SK-N-SH (cell line): ENCODE measurements at regions not wholly inside any gene's neighbourhood (a gene's known extent, or its start where the extent isn't known, plus 50 kb on each side); places are given as distances from the start of the nearest gene placed in this dataset.

Experiments used
- CTCF ChIA-PET: fragments of 300-600, 350-600 bp; formaldehyde crosslinking; extraction: SDS; loops from one replicate; lab custom pipeline; 2021; lab: Yijun Ruan, JAX
- POLR2A ChIA-PET: fragments of 350-600 bp; sonication (Branson Sonifier 250); formaldehyde crosslinking; extraction: SDS; loops from one replicate; lab custom pipeline; 2020; ENCODE audit warnings: antibody characterized with exemption, inconsistent platforms; lab: Yijun Ruan, JAX
- DNase-seq: peaks from one replicate; pipeline ENCODE4 v3.0.0; 2012
- H2AFZ ChIP-seq: fragments of 200-600 bp; sonication (generic); 2 replicates; pipeline ENCODE4 v1.8.1; 2016; ENCODE audit warnings: antibody characterized with exemption, mild to moderate bottlenecking, low read depth
- H3F3A ChIP-seq: fragments of 200-600 bp; sonication (generic); replicated peaks from 2 replicates; pipeline ENCODE3; 2016; ENCODE audit warnings: antibody characterized with exemption, mild to moderate bottlenecking; ENCODE audit not compliant: insufficient read depth
- H3K27ac ChIP-seq, 2 experiments: fragments of 200-500 bp in 1 of 2; fragments of 200-600 bp in 1 of 2; sonication (Bioruptor generic) in 1 of 2; sonication (generic), shearing (Covaris generic) in 1 of 2; 2 replicates each; pipeline versions ENCODE4 v1.5.1 to v1.6.1; 2014 to 2016; ENCODE audit warnings: low read depth in 2 of 2, inconsistent platforms in 1 of 2, low read length in 1 of 2, mild to moderate bottlenecking in 1 of 2, mixed read lengths in 1 of 2
- H3K27me3 ChIP-seq: fragments of 200-600 bp; sonication (generic), shearing (Covaris generic); 2 replicates; pipeline ENCODE4 v1.6.1; 2016; ENCODE audit warnings: mixed run types; ENCODE audit not compliant: insufficient read depth
- H3K36me3 ChIP-seq, 2 experiments: fragments of 200-500 bp in 1 of 2; fragments of 200-600 bp in 1 of 2; sonication (Bioruptor generic) in 1 of 2; sonication (generic) in 1 of 2; replicated peaks in 1 of 2; 2 replicates each; pipeline versions ENCODE3 to v1.5.1; 2014 to 2016; ENCODE audit warnings: low read length in 1 of 2, mild to moderate bottlenecking in 1 of 2; ENCODE audit not compliant: insufficient read depth in 2 of 2, control insufficient read depth in 1 of 2
- H3K4me1 ChIP-seq, 2 experiments: fragments of 200-500 bp in 1 of 2; fragments of 200-600 bp in 1 of 2; sonication (Bioruptor generic) in 1 of 2; sonication (generic), shearing (Covaris generic) in 1 of 2; 2 replicates each; pipeline versions ENCODE4 v1.5.1 to v1.6.1; 2014 to 2016; ENCODE audit warnings: low read depth in 1 of 2, low read length in 1 of 2, mixed run types in 1 of 2; ENCODE audit not compliant: insufficient read depth in 2 of 2, control insufficient read depth in 1 of 2
- H3K4me2 ChIP-seq: fragments of 200-600 bp; sonication (generic), shearing (Covaris generic); 2 replicates; pipeline ENCODE4 v1.6.1; 2017; ENCODE audit warnings: mixed run types
- H3K4me3 ChIP-seq, 2 experiments: fragments of 200-500 bp in 1 of 2; fragments of 200-600 bp in 1 of 2; sonication (Bioruptor generic) in 1 of 2; sonication (generic), shearing (Covaris generic) in 1 of 2; 2 replicates each; pipeline versions ENCODE4 v1.5.1 to v1.8.1; 2014 to 2016; ENCODE audit warnings: low read depth in 2 of 2, inconsistent platforms in 1 of 2, low read length in 1 of 2, mild to moderate bottlenecking in 1 of 2, mixed read lengths in 1 of 2, moderate library complexity in 1 of 2
- H3K79me2 ChIP-seq: fragments of 200-600 bp; sonication (generic); 2 replicates; pipeline ENCODE4 v1.8.1; 2017; ENCODE audit warnings: mild to moderate bottlenecking; ENCODE audit not compliant: insufficient read depth
- H3K9ac ChIP-seq: fragments of 200-600 bp; sonication (generic); 2 replicates; pipeline ENCODE4 v1.6.1; 2017; ENCODE audit warnings: mixed run types
- H3K9me2 ChIP-seq: fragments of 200-600 bp; sonication (generic); 2 replicates; pipeline ENCODE4 v1.6.1; 2017; ENCODE audit warnings: mixed run types
- H3K9me3 ChIP-seq: fragments of 200-600 bp; sonication (generic); 2 replicates; pipeline ENCODE4 v1.6.1; 2017; ENCODE audit warnings: mixed run types, mild to moderate bottlenecking, moderate library complexity
- H4K20me1 ChIP-seq: fragments of 200-600 bp; sonication (generic); 2 replicates; pipeline ENCODE4 v1.6.1; 2017; ENCODE audit warnings: mild to moderate bottlenecking, mixed run types; ENCODE audit not compliant: insufficient read depth
- CHD2 ChIP-seq: fragments of 150-350 bp; IDR thresholded peaks from 2 replicates; pipeline ENCODE4 v1.6.1; 2018; ENCODE audit warnings: low read length; ENCODE audit not compliant: partially characterized antibody
- CTCF ChIP-seq: fragments of 200-600 bp; sonication (generic); IDR thresholded peaks from 2 replicates; pipeline ENCODE4 v1.6.1; 2017; ENCODE audit warnings: antibody characterized with exemption, mild to moderate bottlenecking, moderate library complexity
- ELF1 ChIP-seq: IDR thresholded peaks from 2 replicates; pipeline ENCODE4 v1.4.0; 2012
- EZH2phosphoT487 ChIP-seq: fragments of 200-600 bp; sonication (generic); IDR thresholded peaks from 2 replicates; pipeline ENCODE4 v1.6.1; 2017; ENCODE audit warnings: low read depth, mixed run types, mild to moderate bottlenecking, antibody characterized with exemption, moderate library complexity, borderline replicate concordance
- FOSL2 ChIP-seq: IDR thresholded peaks from 2 replicates; pipeline ENCODE4 v1.4.0; 2012; ENCODE audit warnings: low read depth, mild to moderate bottlenecking, moderate library complexity, borderline replicate concordance
- GABPA ChIP-seq: IDR thresholded peaks from 2 replicates; pipeline ENCODE4 v1.4.0; 2012; ENCODE audit warnings: low read depth, mild to moderate bottlenecking
- IRF3 ChIP-seq: fragments of 150-350 bp; IDR thresholded peaks from 2 replicates; pipeline ENCODE4 v1.6.1; 2016; ENCODE audit warnings: mild to moderate bottlenecking, low read depth, low read length
- MAX ChIP-seq: IDR thresholded peaks from 2 replicates; pipeline ENCODE4 v1.4.0; 2012; ENCODE audit warnings: low read depth
- MEF2A ChIP-seq: IDR thresholded peaks from 2 replicates; pipeline ENCODE4 v1.4.0; 2012; ENCODE audit warnings: low read depth, borderline replicate concordance
- MXI1 ChIP-seq: IDR thresholded peaks from 2 replicates; pipeline ENCODE4 v1.6.1; 2012; ENCODE audit warnings: mild to moderate bottlenecking, low read depth, low read length, improper control_type of control experiment
- NFIC ChIP-seq: IDR thresholded peaks from 2 replicates; pipeline ENCODE4 v1.4.0; 2012; ENCODE audit warnings: borderline replicate concordance
- NRF1 ChIP-seq: IDR thresholded peaks from 2 replicates; pipeline ENCODE4 v1.6.1; 2012; ENCODE audit warnings: low read depth, mild to moderate bottlenecking, low read length
- RAD21 ChIP-seq: IDR thresholded peaks from 2 replicates; pipeline ENCODE4 v1.6.1; 2012; ENCODE audit warnings: mild to moderate bottlenecking, low read length
- SIN3A ChIP-seq: IDR thresholded peaks from 2 replicates; pipeline ENCODE4 v1.6.1; 2012; ENCODE audit warnings: low read depth, mild to moderate bottlenecking, low read length, moderate library complexity, borderline replicate concordance
- TAF1 ChIP-seq: IDR thresholded peaks from 2 replicates; pipeline ENCODE4 v1.6.1; 2012; ENCODE audit warnings: low read depth, mild to moderate bottlenecking, low read length, moderate library complexity, borderline replicate concordance
- TEAD4 ChIP-seq: IDR thresholded peaks from 2 replicates; pipeline ENCODE4 v1.4.0; 2012; ENCODE audit warnings: mild to moderate bottlenecking, borderline replicate concordance; ENCODE audit not compliant: insufficient read depth
- WGBS: methylation state at CpG from one replicate; pipeline ENCODE4 v1.1.6; 2017; ENCODE audit warnings: low lambda C conversion rate; 5-methylcytosine and 5-hydroxymethylcytosine counted together
- TF ChIP-seq, protein P1 (sequence below): IDR thresholded peaks from 2 replicates; pipeline ENCODE4 v1.4.0; 2012; ENCODE audit warnings: low read depth, borderline replicate concordance
- TF ChIP-seq, protein P2 (sequence below): IDR thresholded peaks from 2 replicates; pipeline ENCODE4 v1.4.0; 2012; ENCODE audit warnings: low read depth, borderline replicate concordance

GRCh38 chr19:27861411-27861975 is 1351.5 kb downstream of the UQCRFS1 start (continued):
- TF ChIP-seq, protein P1, sequence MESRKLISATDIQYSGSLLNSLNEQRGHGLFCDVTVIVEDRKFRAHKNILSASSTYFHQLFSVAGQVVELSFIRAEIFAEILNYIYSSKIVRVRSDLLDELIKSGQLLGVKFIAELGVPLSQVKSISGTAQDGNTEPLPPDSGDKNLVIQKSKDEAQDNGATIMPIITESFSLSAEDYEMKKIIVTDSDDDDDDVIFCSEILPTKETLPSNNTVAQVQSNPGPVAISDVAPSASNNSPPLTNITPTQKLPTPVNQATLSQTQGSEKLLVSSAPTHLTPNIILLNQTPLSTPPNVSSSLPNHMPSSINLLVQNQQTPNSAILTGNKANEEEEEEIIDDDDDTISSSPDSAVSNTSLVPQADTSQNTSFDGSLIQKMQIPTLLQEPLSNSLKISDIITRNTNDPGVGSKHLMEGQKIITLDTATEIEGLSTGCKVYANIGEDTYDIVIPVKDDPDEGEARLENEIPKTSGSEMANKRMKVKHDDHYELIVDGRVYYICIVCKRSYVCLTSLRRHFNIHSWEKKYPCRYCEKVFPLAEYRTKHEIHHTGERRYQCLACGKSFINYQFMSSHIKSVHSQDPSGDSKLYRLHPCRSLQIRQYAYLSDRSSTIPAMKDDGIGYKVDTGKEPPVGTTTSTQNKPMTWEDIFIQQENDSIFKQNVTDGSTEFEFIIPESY: no peak
- TF ChIP-seq, protein P2, sequence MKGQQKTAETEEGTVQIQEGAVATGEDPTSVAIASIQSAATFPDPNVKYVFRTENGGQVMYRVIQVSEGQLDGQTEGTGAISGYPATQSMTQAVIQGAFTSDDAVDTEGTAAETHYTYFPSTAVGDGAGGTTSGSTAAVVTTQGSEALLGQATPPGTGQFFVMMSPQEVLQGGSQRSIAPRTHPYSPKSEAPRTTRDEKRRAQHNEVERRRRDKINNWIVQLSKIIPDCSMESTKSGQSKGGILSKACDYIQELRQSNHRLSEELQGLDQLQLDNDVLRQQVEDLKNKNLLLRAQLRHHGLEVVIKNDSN: no peak

DNA sequence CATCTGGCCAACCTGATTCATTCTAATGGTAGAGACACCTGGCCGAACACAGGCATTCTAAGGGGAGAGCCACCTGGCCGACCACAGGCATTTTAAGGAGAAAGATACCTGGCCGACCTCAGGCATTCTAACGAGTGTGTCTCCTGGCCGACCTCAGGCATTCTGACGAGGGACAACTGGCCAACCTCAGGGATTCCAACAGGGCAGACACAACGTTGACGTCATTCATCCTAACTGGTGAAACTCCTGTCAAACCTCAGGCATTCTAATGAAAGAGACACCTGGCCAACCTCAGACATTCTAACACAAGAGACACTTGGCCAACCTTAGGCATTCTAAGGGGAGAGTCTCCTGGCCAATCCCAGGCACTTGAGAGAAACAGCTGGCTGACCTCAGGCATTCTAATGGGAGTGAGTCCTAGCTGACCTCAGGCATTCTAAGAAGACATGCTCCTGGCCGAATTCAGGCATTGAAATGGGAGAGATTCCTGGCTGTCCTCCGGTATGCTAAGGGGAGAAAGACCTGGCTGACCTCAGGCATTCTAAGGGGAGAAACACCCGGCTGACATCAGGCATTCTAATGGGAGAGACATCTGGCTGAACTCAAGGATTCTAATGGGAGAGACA is 1352.5 kb downstream of the UQCRFS1 start:
- WGBS: 5% methylated on average over 9 of the region's 11 CpGs

DNA sequence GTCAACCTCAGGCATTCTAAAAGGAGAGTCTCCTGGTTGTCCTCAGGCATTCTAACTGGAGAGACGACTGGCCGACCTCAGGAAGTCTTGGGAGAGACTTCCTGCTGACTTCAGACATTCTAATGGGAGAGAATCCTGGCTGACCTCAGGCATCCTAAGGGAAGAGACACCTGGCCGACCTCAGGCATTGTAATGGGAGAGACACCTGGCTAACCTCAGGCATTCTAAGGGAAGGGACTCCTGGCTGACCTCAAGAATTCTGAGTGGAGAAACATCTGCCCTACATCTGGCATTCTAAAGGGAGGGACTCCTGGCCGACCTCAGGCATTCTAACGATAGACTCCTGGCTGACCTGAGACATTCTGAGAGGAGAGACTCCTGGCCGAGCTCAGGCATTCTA is 1353.3 kb downstream of the UQCRFS1 start:
- H3K9me3 ChIP-seq: no peaks in the 10 kb centered on the region
- H3K4me1 ChIP-seq: no peaks in the 10 kb centered on the region
- H3K36me3 ChIP-seq: no peaks in the 10 kb centered on the region
- no peaks in the 10 kb centered on the region for H3K9me2 ChIP-seq
- ChIA-PET POLR2A (no interaction called here), CTCF (no interaction called here)
- no peaks in the 10 kb centered on the region for H3F3A ChIP-seq
- 2% methylated on average over 6 of the region's 6 CpGs for WGBS
- H4K20me1 ChIP-seq: no peaks in the 10 kb centered on the region
- H3K9ac ChIP-seq: no peak overlapping the region
- H3K4me2 ChIP-seq: no peak overlapping the region
- H3K27me3 ChIP-seq: no peaks in the 10 kb centered on the region
- no peak overlapping the region for H3K27ac ChIP-seq
- H3K4me3 ChIP-seq: no peak overlapping the region
- no peak for DNase-seq
- H3K79me2 ChIP-seq: no peaks in the 10 kb centered on the region
- no peak overlapping the region for H2AFZ ChIP-seq
- TF ChIP-seq EZH2phosphoT487 (no peak), GABPA (no peak), TEAD4 (no peak), FOSL2 (no peak), MEF2A (no peak), MAX (no peak), NFIC (no peak), MXI1 (no peak), CTCF (no peak), TAF1 (no peak), NRF1 (no peak), RAD21 (no peak), IRF3 (no peak)
- TF ChIP-seq, protein P2: no peak

More for the DNA sequence above, 1352.5 kb downstream of the UQCRFS1 start:
- TF ChIP-seq CHD2: no peak
- no peak for TF ChIP-seq MXI1
- no peak for TF ChIP-seq ELF1
- TF ChIP-seq SIN3A: no peak
- no peak for TF ChIP-seq GABPA
- TF ChIP-seq FOSL2: no peak
- H3F3A ChIP-seq: no peaks in the 10 kb centered on the region
- no peak overlapping the region for H3K27ac ChIP-seq
- H3K4me3 ChIP-seq: no peak overlapping the region
- H3K79me2 ChIP-seq: no peaks in the 10 kb centered on the region
- no peaks in the 10 kb centered on the region for H3K27me3 ChIP-seq
- H4K20me1 ChIP-seq: no peaks in the 10 kb centered on the region
- H2AFZ ChIP-seq: no peak overlapping the region
- no peaks in the 10 kb centered on the region for H3K36me3 ChIP-seq
- H3K4me2 ChIP-seq: no peak overlapping the region
- H3K9ac ChIP-seq: no peak overlapping the region
- CTCF ChIA-PET: no interaction called here
- H3K4me1 ChIP-seq: no peaks in the 10 kb centered on the region
- no peak for DNase-seq
- no peaks in the 10 kb centered on the region for H3K9me2 ChIP-seq
- POLR2A ChIA-PET: no interaction called here
- no peaks in the 10 kb centered on the region for H3K9me3 ChIP-seq
